HG03565 (cell line): ENCODE measurements at regions not wholly inside any gene's neighbourhood (a gene's known extent, or its start where the extent isn't known, plus 50 kb on each side); places are given as distances from the start of the nearest gene placed in this dataset.
A peak's percentile ranks its signal among the peaks of the same experiment; 100 is the strongest.
"Not testable (repeated sequence)": the region's sequence is repeated elsewhere in the genome, so short reads cannot be mapped to it uniquely, and the experiment has no call there.

Source experiments
- ATAC-seq: cut with Tn5 transposase; IDR thresholded peaks from one replicate; pipeline ENCODE4 v1.9.1; 2021; ENCODE audit warnings: mild to moderate bottlenecking, moderate library complexity; ENCODE audit not compliant: unreplicated experiment

- ATAC-seq: no peak
Observed at GRCh38 chr18:42446195-42446594, 491.2 kb downstream of the PIK3C3 start.

DNA sequence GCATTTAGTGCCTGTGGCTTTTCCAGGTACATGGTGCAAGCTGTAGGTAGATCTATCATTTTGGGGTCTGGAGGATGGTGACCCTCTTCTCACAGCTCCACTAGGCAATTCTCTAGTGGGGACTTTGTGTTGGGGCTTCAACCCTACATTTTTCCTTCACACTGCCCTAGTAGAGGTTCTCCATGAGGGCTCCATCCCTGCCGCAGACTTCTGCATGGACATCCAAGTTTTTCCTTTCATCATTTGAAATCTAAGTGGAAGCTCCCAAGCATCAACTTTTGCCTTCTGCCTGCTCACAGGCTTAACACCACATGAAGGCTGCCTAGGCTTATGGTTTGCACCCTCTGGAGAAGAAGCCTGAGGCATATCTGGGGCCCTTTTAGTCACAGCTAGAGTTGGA, 492.7 kb downstream of the PIK3C3 start:
- ATAC-seq: no peak

DNA sequence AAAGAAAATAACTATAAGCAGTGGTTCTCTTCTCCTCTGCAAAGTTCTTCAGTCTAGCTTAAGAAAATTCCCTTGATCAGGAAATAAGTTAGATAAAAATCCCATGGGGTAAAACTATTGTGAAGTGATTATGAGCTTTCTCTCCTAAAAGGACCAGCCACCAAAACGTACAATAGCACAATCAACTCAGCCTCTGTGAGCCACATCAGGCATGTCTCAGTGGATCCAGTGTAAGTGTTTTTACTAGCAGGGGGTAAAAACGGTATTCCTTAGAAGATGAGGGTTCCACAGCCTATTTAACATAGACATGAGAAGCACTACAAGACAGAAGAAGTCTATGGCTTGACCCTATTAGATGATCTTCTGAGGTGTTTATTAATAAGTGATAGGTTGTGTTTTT, 503.2 kb downstream of the PIK3C3 start:
- no peak for ATAC-seq

DNA sequence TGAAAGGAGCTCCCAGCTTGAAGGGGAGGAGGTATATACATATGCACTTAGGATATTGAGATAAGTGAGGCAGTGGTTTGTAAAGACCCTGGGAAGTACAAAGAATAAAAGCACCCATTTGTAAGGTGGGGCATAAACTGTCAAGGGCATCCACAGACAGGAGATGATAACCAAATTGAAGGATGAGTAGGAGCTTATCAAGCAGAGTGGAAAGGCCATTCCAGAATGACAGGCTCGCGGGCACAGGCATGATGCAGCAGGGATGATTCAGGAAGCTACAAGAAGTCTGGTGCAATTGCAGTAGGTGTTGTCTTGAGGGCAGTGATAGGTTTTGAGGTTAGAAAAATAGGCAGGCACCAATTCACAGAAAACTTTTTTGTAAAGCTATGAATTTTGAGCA, 504.8 kb downstream of the PIK3C3 start:
- ATAC-seq: no peak

GRCh38 chr18:42471885-42472284, 516.9 kb downstream of the PIK3C3 start:
- ATAC-seq: no peak

- ATAC-seq: no peak
Observed at GRCh38 chr18:42473611-42474010, 518.6 kb downstream of the PIK3C3 start.

DNA sequence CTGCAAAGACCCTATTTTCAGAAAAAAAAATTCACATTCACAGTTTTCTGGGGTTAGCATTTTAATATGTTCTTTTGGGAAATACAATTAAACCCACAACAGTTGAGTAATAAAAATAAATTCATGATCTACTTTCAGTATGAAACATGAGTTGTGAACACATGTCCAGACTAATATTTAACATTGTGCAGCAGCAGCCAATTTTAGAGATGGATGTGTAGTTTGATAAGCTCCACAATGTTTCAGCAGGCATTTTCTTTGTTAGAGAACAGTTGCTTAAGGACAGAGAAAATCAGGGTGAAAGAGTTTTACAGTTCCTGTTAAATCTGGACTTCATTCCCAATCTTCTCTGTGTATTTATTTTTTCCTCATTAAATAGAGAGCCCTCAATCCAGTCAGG, 519.5 kb downstream of the PIK3C3 start:
- ATAC-seq: no peak

GRCh38 chr18:42475157-42475556, 520.1 kb downstream of the PIK3C3 start:
- no peak for ATAC-seq

DNA sequence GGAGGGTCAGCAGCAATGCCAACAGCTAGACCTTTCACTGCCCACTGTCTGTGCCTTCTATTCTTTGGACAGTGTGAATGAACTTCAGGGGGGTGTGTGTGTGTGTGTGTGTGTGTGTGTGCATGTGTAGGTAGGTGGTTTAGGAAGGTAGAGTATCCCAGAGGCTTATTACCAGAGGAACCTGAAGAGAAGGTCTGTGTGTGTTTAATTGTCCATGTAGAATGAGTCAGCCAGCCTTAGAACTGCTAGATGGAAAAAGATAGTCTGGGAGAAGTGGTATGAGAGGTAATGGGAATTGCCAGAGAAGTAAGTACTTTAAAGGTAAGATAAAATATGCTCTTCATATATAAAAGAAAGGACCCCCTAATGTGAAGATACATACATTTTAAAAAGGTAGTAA, 522.2 kb downstream of the PIK3C3 start:
- ATAC-seq: no peak

- ATAC-seq: no peak
Observed at GRCh38 chr18:42480441-42480840, 525.4 kb downstream of the PIK3C3 start.

- no peak for ATAC-seq
Observed at GRCh38 chr18:42484648-42485047, 529.6 kb downstream of the PIK3C3 start.

- no peak for ATAC-seq
Observed at GRCh38 chr18:42486271-42486670, 531.2 kb downstream of the PIK3C3 start.

- no peak for ATAC-seq
Observed at GRCh38 chr18:42508683-42509296, 553.8 kb downstream of the PIK3C3 start.

GRCh38 chr18:42509750-42510415, 554.8 kb downstream of the PIK3C3 start:
- ATAC-seq: peak; percentile 55

DNA sequence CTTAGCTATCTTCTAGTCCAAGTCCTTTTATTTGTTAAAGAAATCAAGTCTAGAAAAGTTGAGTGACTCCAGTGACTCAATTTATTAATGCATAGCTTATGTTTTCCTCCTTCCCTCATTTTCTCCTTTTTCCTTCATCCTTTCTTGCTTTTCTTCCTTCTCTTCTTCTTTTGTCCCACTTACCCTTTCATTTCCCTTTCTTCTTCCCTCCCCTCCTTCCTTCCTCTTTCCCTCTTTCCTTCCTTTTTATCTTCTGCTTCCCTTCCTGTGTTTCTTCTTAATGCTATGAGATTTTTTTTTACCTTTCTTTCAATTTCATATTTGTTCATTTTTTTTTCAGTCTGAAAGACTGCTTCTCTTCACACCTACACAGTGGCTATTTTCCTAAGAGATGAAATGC, 555.5 kb downstream of the PIK3C3 start:
- ATAC-seq: no peak

- ATAC-seq: no peak
Observed at GRCh38 chr18:42513441-42513840, 558.4 kb downstream of the PIK3C3 start.

- ATAC-seq: no peak
Observed at GRCh38 chr18:42514512-42514911, 559.5 kb downstream of the PIK3C3 start.

GRCh38 chr18:42517896-42518295, 562.9 kb downstream of the PIK3C3 start:
- no peak for ATAC-seq

- not testable (repeated sequence) for ATAC-seq
Observed at GRCh38 chr18:42518331-42518730, 563.3 kb downstream of the PIK3C3 start.

DNA sequence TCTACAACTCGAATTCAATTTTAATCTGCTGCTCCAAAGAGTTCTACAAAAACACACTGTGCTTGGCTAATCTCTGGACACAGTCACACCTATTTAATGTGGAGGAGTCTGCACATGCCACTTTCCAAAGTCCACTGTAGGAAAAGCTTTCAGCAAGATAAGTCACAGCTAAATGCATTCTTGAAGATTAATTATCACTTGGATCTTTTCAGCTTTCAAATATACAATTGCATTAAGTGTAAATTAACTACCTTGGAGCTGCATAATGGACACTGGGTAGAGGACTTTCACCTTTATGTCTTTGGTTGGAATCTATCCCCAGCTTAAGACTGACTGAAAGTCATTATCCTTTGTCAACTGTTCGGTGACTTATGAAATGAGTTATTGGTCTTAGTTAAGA, 565.1 kb downstream of the PIK3C3 start:
- ATAC-seq: no peak

DNA sequence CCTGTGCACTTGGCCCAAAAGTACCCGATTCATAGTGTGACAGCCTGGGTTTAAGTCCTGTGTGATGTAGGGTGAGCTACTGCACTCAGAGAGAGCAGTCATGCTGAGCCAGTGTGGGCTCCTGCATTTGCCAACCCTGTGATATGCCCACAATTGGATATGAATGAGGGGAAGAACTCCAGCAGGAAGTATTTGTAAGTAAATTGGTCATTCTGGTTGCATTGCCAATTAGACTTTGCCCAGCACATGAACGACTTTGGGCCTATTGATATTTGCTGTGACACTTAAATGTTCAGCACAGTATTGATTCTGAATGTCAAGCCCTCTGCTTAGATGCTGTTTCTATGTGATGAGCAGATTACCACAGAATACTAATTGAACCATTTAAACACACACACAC, 570.9 kb downstream of the PIK3C3 start:
- ATAC-seq: no peak

- ATAC-seq: no peak
Observed at GRCh38 chr18:42527766-42528165, 572.7 kb downstream of the PIK3C3 start.

DNA sequence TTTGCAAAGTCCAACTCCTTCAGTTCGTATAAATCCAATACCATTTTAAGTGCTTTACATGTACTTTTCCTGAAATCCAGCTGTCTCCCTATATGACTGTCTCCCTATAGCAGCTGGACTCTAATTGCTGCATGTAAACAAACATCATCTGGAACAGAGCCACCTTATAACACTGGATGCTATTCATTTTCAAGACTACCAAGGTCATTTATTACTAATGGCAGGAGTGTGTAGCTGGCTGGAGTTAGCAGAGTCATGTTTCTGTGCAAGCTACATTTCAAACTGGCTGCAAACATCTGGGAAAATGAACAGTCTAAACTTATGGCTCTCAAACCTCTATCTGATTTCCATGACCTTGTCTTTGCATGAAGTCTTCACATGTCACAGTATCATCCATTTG, 575.2 kb downstream of the PIK3C3 start:
- ATAC-seq: no peak
